Common myeloid progenitor, CD34-positive (primary cell): ENCODE measurements at regions not wholly inside any gene's neighbourhood (a gene's known extent, or its start where the extent isn't known, plus 50 kb on each side); places are given as distances from the start of the nearest gene placed in this dataset.
"Not testable (repeated sequence)": the region's sequence is repeated elsewhere in the genome, so short reads cannot be mapped to it uniquely, and the experiment has no call there.

Experiments
- CTCF ChIA-PET: fragments of 350-600 bp; sonication (Branson Sonifier 250); formaldehyde crosslinking; loops from one replicate; lab custom pipeline; 2021; ENCODE audit warnings: antibody characterized with exemption; lab: Charles Lee
- POLR2A ChIA-PET: fragments of 350-600 bp; sonication (Branson Sonifier 250); formaldehyde crosslinking; loops from one replicate; lab custom pipeline; 2021; ENCODE audit warnings: antibody characterized with exemption; lab: Charles Lee
- DNase-seq, 3 donors: peaks; one replicate each; pipeline versions ENCODE4 v3.0.0 to v3.0.0-alpha.2; 2013
- H3K27ac ChIP-seq, 2 experiments: 1 replicate in 1 of 2; 2 replicates in 1 of 2; pipeline ENCODE4 v1.7.0; 2013; ENCODE audit warnings: inconsistent platforms in 2 of 2, low read length in 2 of 2, mild to moderate bottlenecking in 2 of 2, low read depth in 1 of 2, moderate library complexity in 1 of 2; ENCODE audit not compliant: severe bottlenecking in 2 of 2, insufficient read depth in 1 of 2, poor library complexity in 1 of 2
- H3K27me3 ChIP-seq, 5 experiments: replicated peaks in 2 of 5; 1 replicate in 3 of 5; 2 replicates in 2 of 5; pipeline versions ENCODE4 v1.6.1 to v1.7.0; 2013; ENCODE audit warnings: low read length in 4 of 5, mild to moderate bottlenecking in 2 of 5, moderate library complexity in 2 of 5, inconsistent platforms in 1 of 5; ENCODE audit not compliant: insufficient read depth in 5 of 5, control insufficient read depth in 4 of 5
- H3K36me3 ChIP-seq, 4 experiments: 1 replicate in 2 of 4; 2 replicates in 2 of 4; pipeline versions ENCODE4 v1.6.1 to v1.7.0; 2013; ENCODE audit warnings: low read length in 3 of 4, control low read depth in 1 of 4, mild to moderate bottlenecking in 1 of 4; ENCODE audit not compliant: control insufficient read depth in 4 of 4, insufficient read depth in 4 of 4
- H3K4me1 ChIP-seq, 4 experiments: 1 replicate in 3 of 4; 2 replicates in 1 of 4; pipeline versions ENCODE4 v1.6.1 to v1.7.1; 2013; ENCODE audit warnings: low read length in 3 of 4, mild to moderate bottlenecking in 3 of 4, control low read depth in 1 of 4, inconsistent platforms in 1 of 4, moderate library complexity in 1 of 4; ENCODE audit not compliant: control insufficient read depth in 4 of 4, insufficient read depth in 4 of 4; ENCODE audit errors: control extremely low read depth in 1 of 4
- H3K4me3 ChIP-seq, 7 experiments: 1 replicate in 4 of 7; 2 replicates in 3 of 7; pipeline versions ENCODE4 v1.5.1 to v1.7.0; 2013; ENCODE audit warnings: mild to moderate bottlenecking in 7 of 7, low read length in 6 of 7, moderate library complexity in 6 of 7, inconsistent platforms in 2 of 7, low read depth in 2 of 7, control low read depth in 1 of 7; ENCODE audit not compliant: insufficient read depth in 4 of 7, control insufficient read depth in 1 of 7; ENCODE audit errors: extremely low read depth in 1 of 7
- H3K9me3 ChIP-seq, 5 experiments: 1 replicate in 4 of 5; 2 replicates in 1 of 5; pipeline versions ENCODE4 v1.6.1 to v1.7.1; 2013; ENCODE audit warnings: low read length in 4 of 5, mild to moderate bottlenecking in 2 of 5, inconsistent platforms in 1 of 5, low read depth in 1 of 5, moderate library complexity in 1 of 5; ENCODE audit not compliant: control insufficient read depth in 4 of 5, insufficient read depth in 2 of 5; ENCODE audit errors: control extremely low read depth in 1 of 5
- WGBS: methylation state at CpG from one replicate; pipeline ENCODE4 v1.1.5; 2013; ENCODE audit not compliant: insufficient coverage; 5-methylcytosine and 5-hydroxymethylcytosine counted together

GRCh38 chr2:111506936-111507335 lies 377.1 kb downstream of the ANAPC1 start:
- CTCF ChIA-PET, H3K27me3 ChIP-seq, H3K4me3 ChIP-seq, H3K27ac ChIP-seq, H3K9me3 ChIP-seq, DNase-seq, H3K4me1 ChIP-seq, POLR2A ChIA-PET, H3K36me3 ChIP-seq: not testable (repeated sequence)
- 100% methylated on average over 1 of the region's 5 CpGs for WGBS

- DNase-seq, H3K4me1 ChIP-seq, H3K36me3 ChIP-seq, H3K27me3 ChIP-seq, H3K4me3 ChIP-seq, POLR2A ChIA-PET, H3K27ac ChIP-seq, CTCF ChIA-PET, H3K9me3 ChIP-seq: not testable (repeated sequence)
- WGBS = 98% methylated on average over 4 of the region's 6 CpGs
Observed at GRCh38 chr2:111509225-111509869, 374.6 kb downstream of the ANAPC1 start.

- no CpG with 5 or more reads among the region's 6 CpGs for WGBS
- H3K27me3 ChIP-seq, H3K9me3 ChIP-seq, H3K4me3 ChIP-seq, POLR2A ChIA-PET, CTCF ChIA-PET, H3K27ac ChIP-seq, H3K4me1 ChIP-seq, DNase-seq, H3K36me3 ChIP-seq: not testable (repeated sequence)
Observed at GRCh38 chr2:111510384-111510783, 373.6 kb downstream of the ANAPC1 start.

GRCh38 chr2:111511062-111511461 lies 372.9 kb downstream of the ANAPC1 start:
- H3K4me3 ChIP-seq, POLR2A ChIA-PET, H3K36me3 ChIP-seq, H3K27ac ChIP-seq, H3K4me1 ChIP-seq, H3K9me3 ChIP-seq, DNase-seq, H3K27me3 ChIP-seq, CTCF ChIA-PET: not testable (repeated sequence)
- no CpG with 5 or more reads among the region's 3 CpGs for whole genome bisulfite sequencing

- H3K9me3 ChIP-seq, H3K27me3 ChIP-seq, POLR2A ChIA-PET, H3K27ac ChIP-seq, H3K36me3 ChIP-seq, DNase-seq, H3K4me1 ChIP-seq, CTCF ChIA-PET, H3K4me3 ChIP-seq: not testable (repeated sequence)
- 67% methylated on average over 2 of the region's 3 CpGs for WGBS
Observed at GRCh38 chr2:111512378-111512777, 371.6 kb downstream of the ANAPC1 start.

- H3K36me3 ChIP-seq, H3K27ac ChIP-seq, H3K9me3 ChIP-seq, H3K27me3 ChIP-seq, H3K4me3 ChIP-seq, DNase-seq, CTCF ChIA-PET, H3K4me1 ChIP-seq, POLR2A ChIA-PET: not testable (repeated sequence)
- WGBS = no CpG with 5 or more reads among the region's 4 CpGs
Observed at GRCh38 chr2:111514138-111514537, 369.9 kb downstream of the ANAPC1 start.

GRCh38 chr2:111517050-111517720 lies 366.8 kb downstream of the ANAPC1 start:
- H3K27ac ChIP-seq, H3K4me3 ChIP-seq, H3K9me3 ChIP-seq, POLR2A ChIA-PET, H3K4me1 ChIP-seq, CTCF ChIA-PET, H3K27me3 ChIP-seq, H3K36me3 ChIP-seq, DNase-seq: not testable (repeated sequence)
- no CpG with 5 or more reads among the region's 2 CpGs for WGBS
